Fibroblast of peridontal ligament (primary cell): ENCODE measurements at regions not wholly inside any gene's neighbourhood (a gene's known extent, or its start where the extent isn't known, plus 50 kb on each side); places are given as distances from the start of the nearest gene placed in this dataset.
A peak's percentile ranks its signal among the peaks of the same experiment; 100 is the strongest.

Source experiments
- DNase-seq: peaks from one replicate; pipeline ENCODE4 v3.0.0-alpha.2; 2010; ENCODE audit errors: extremely low read depth

DNA sequence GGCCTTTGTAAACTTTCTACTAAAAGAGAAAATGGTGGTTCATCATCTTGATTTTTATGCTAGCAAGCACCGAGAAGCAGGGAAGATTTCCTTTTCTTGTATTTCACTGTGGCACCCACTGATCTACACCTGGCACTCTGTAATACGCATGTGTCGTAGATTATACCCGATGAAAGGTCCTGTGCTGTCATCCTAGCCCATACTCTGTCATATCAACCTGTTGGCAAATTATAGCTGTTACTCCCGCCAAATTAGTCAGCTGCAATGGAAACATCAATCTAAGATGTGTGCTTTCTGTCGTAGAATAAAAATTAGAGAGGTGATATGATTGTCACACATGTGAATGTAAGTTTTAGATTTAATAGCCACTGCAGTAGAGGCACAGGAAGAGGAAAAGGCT lies 263.4 kb upstream of the PITX2 start:
- no peak for DNase-seq

DNA sequence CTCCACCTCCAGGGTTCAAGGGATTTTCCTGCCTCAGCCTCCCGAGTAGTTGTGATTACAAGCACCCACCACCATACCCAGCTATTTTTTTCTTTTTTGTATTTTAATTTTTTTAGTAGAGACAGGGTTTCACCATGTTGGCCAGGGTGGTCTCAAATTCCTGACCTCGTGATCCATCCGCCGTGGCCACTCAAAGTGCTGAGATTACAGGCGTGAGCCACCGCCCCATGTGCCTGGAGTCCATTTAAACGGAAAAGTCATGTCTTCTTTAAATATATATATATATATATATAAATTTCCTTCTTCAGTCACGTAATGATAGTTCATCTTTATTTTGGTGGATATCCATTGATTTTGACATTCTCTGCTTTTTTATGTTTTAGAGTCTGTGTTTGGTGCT lies 264.0 kb upstream of the PITX2 start:
- DNase-seq: no peak

GRCh38 chr4:110897784-110898183 lies 274.9 kb upstream of the PITX2 start:
- no peak for DNase-seq

DNA sequence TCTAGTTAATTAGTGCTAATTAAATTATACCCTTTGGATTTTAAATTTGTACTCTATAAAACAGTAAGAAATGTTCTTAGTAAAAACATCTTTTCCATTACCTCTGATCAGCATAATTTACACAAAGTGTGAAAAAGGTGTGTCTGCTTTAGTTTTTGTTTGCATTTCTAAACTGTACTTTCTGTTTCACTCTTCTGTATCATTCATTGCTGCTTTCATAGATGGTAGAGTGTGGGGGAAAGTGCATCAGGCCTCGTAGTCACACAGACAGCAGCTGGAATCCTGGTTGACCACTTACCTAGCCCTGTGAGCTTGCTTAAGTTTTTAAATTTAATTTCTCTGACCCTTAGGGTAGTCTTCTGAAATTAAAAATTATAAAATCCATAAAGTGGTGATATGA lies 275.4 kb upstream of the PITX2 start:
- DNase-seq: no peak

DNA sequence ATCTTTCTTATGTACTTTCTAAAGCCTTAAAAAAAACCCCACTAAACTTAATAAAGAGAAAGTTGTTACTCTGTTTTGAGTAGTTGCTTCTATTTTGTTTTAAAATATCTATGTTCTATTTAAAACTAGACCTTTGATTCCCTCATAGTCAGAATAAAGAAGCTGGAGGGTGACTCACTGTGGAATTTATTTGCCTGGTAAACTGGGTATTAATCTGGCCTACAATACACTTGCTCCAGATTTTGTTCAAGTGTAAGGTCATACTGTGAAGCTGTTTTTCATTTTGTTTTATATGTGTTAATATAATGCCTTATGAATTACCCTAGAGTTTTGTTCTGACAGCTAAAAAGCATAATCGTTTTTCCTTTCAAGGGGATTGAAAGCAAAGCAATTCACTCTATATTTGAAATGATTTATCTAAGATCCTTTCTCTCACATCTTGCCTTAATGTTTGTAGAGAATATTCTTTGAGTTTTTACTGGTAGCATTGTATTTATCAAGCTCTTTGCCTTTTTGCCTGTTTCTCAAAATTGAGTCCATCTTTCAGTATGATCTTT lies 277.4 kb upstream of the PITX2 start:
- peak; percentile 34 for DNase-seq

DNA sequence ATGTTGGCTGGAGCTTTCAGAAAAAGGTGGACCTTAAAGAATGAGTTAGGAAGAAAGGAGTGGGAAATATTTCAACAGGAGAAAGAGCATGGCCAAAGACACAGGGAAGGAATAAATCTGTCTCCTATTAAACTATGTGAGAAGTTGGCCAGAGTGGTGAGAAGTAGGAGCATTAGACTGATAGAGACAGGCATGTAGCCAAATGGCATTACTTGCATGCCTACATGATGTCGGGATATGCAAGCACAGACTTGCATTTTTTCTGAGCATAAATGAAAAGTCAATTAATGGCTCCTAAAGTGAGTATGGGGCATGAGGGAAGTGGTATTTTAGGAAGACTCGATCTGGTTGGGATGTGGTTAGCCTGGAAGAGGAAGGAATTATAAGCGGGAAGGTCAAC lies 279.6 kb upstream of the PITX2 start:
- DNase-seq: peak; percentile 7

- peak; percentile 1 for DNase-seq
Observed at GRCh38 chr4:110904435-110905065, 281.7 kb upstream of the PITX2 start.

- DNase-seq: no peak
Observed at GRCh38 chr4:110905367-110905766, 282.5 kb upstream of the PITX2 start.

DNA sequence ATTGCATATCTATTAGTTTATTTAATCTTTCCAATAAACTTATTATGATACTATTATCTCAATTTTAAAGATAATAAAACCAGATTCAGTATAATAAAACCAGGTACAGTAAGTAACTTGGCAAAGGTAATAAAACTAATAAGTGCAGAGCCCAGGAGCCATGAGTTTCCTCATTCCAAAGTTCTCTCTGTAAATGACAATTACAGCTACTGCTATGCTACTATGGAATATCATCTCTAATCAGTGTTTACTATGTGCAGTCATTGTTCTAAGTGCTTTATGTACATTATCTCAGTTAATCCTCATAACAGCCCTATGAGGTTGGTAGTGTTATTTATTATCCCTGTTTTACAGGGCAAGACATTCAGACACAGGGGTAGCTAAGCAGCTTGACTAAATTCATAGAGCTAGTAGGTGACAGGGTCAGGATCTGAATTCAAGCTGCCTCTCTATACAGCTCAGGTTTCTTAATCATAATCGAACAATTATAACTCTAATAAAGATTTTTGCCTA lies 285.0 kb upstream of the PITX2 start:
- no peak for DNase-seq

DNA sequence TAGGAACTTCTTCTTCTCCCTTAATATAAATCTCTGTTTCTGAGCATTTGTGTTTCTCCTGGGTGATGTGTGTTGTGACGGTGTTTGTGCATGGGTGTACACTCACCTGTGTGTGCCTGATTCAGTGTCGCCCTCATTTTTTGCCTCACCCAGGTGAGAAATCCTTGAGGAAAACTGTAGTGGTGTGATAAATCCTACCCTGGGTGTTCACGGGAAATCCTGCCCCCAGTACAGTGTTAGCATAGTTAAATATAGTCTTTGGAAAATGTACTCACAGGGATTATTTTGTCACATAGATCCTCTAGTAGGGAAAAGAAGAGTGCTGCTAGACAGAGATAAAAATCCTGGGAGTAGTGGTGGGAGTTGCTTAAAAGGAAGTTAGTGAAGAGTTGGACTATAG lies 291.9 kb upstream of the PITX2 start:
- no peak for DNase-seq

DNA sequence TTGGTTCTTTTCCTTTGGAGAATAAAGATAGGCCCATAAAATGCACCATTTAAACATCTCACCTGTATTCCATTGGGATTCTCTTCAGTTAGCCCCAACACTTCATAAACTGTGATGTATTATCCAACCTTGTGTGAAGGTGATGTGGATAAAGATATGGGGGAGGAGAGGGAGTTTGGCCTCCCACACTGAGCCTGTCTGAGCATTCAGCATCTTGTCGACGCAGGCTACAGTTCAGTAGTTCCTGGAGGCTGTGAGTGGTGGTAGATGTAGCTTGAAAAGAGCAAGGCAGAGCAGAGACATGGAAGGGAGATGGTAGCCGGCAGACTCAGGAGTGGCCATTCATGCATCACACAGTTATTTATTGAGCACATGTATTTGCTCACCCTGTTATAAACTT lies 292.4 kb upstream of the PITX2 start:
- no peak for DNase-seq

- no peak for DNase-seq
Observed at GRCh38 chr4:110916505-110916904, 293.6 kb upstream of the PITX2 start.

DNA sequence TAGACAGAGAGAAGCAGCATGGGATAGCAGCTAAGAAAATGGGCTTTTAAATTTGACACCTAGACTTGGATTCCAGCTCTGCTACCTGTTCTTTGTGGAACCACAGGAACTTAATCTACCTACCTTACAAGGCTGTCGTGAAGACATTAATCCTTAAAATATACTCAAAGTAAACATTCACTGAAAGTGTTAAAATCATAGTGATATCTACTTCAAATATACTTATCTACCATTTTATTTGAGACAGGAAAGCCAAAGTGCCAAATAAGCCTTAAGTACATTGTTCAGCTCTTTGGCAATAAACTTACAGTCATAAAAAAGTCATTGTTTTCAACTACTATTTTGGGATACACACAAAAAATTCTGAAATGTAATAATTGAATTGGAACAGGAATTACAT lies 295.0 kb upstream of the PITX2 start:
- no peak for DNase-seq

DNA sequence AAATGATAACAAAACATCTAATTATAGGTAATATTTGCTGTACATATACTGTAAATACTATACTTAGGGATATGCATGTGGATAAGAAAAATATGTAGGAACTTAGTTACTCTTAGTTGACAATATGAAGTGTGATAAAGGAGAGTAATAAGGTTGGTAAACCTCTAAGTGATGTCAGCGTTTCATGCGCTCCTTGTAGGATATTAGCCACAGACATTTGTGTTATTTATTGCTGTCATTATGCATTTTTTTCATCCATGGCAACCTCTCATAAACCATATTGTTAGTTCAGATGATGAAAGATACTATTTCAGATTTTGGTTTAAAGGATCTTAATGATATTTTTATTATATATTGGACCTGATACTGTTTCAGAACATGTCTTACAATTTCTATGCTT lies 298.1 kb upstream of the PITX2 start:
- no peak for DNase-seq

- DNase-seq: no peak
Observed at GRCh38 chr4:110924761-110925160, 301.9 kb upstream of the PITX2 start.

DNA sequence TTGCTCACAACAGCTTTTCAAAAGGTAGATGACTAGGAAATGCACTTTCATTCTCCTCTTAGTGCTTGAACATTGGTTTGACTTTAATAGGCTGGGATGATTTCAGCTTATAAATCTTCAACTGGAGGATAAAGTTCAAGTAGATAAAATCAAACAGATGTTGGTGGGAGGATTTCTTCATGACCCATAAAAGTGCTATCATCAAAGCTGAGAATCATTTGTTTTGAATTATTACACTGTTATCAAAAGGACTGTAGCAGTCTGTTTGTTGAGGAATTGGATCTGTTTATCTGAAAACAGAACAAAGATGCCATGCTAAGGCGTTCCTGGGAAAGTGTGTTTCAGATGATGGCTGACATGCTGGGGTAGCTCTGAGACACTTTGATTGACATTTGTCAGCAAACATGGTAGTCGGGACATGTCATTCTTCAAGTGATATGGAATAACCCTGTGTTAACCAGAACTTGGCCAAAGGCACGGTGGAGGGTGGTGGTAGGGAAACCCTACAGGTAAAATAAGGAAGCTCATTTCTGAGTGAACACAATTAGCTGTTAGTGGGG lies 304.0 kb upstream of the PITX2 start:
- no peak for DNase-seq

DNA sequence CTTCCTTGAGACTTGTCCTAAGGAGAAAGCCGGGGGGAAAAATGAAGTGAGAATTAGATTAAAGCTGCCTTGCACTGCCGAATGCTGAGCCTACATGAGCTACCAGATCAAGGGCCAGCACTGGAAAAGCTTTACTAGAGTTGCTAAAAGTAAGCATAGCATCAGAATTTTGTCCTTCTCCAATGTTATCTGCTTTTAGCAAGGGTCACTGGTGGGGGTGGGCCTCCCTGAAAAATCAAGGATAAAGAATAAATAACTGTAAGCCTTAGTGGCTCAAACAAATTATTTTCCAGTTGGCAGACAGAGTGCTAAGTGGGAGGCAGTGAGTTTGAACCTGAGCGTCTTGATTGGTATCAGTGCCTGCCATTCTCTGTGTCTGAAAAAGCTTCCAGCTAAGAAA lies 310.5 kb upstream of the PITX2 start:
- DNase-seq: no peak

DNA sequence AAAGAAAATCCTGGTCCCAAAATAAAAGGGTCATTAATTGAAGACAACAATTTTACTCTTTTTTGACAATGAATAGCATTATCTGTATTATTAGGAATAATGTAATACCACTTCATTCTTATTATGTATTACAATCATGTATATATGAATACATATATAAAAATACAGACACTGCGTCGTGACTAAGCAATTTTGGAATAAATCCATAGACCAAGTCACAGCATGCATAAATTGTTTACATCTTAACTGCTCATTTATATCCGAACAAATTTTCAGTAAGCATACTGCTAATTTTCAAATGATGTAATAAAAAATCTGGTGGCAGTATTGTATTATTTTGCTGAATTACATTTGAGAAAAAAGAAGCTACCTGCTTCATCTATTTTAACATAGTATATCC lies 321.6 kb upstream of the PITX2 start:
- DNase-seq: no peak

- no peak for DNase-seq
Observed at GRCh38 chr4:110945600-110945999, 322.7 kb upstream of the PITX2 start.

- no peak for DNase-seq
Observed at GRCh38 chr4:110949542-110949941, 326.7 kb upstream of the PITX2 start.

DNA sequence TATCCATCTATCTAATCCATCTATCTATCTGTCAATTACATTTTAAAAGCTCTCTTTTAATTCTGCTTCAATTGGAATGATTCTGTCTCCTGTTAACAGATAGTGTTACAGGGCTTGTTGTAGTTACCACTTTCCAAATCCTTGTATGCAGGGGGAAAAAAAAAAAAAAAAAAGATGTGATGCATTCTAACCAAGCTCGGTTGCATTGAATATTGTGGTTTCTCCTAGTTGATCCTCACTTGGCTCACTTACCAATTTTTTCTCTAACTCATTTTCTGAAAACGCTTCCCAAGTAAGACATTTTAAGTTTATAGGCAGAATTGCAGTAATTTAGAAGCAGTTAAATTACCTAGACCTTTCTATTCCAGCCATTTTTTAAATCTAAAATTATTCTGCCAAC lies 327.9 kb upstream of the PITX2 start:
- no peak for DNase-seq

DNA sequence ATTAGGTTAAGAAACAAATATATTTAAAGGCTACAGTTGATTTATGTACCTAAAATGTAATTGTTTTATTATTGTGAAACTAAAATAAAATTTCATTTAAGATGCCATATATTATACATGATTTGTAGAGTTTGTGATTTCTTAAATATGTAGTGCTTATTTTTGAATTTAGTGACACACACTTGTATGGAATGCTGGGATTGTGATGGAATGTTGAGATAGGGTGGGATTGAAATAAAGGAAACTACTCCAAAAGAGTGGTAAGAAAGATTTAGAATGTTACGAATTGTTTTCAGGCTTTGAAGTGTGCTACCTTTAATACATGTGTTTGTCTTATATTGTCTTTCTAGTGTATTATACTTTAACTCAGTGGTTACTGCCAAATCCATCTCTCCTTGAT lies 330.3 kb upstream of the PITX2 start:
- no peak for DNase-seq

DNA sequence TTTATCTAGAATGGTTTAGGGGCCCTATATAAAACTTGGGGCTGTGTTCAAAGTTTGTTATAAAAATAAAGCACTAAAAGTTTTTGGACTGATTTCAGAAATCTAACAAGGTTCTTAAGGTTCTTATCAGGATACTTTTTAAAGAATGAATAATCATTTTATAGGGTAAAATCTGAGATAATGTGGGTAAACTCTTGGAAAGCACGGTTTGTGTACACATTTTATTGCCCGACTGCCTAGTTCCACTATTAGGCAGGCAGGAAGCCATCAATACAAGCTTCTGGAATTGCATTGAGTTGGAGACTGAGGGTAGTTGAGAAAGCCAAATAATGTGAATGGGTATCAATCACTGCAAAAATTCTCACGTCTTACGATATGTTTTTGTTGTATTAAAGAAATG lies 331.0 kb upstream of the PITX2 start:
- no peak for DNase-seq

- DNase-seq: no peak
Observed at GRCh38 chr4:110955748-110956147, 332.9 kb upstream of the PITX2 start.
